ENCODE measurements at regions not wholly inside any gene's neighbourhood (a gene's known extent, or its start where the extent isn't known, plus 50 kb on each side); places are given as distances from the start of the nearest gene placed in this dataset.

- no peak for TF ChIP-seq CTCF (conservative IDR thresholded peaks at IDR 0.05 in 1 of 2, IDR thresholded peaks at IDR 0.05 in 1 of 2; ENCODE audit: low read depth in 1 of 2, low read length in 2 of 2)
- DNase-seq (ENCODE audit: low read depth in 2 of 2): no peak
- no peak overlapping the region for H3K9ac ChIP-seq (ENCODE audit: insufficient read depth, low read length)
- H3K79me2 ChIP-seq (ENCODE audit: control insufficient read depth, insufficient read depth, low read length): no peaks in the 10 kb centered on the region
- no peaks in the 10 kb centered on the region for H3K27me3 ChIP-seq (ENCODE audit: control insufficient read depth, insufficient read depth, low read length)
- H3K36me3 ChIP-seq (ENCODE audit: control insufficient read depth, insufficient read depth, low read length): no peaks in the 10 kb centered on the region
- no peak overlapping the region for H2AFZ ChIP-seq (ENCODE audit: low read length)
- H3K4me1 ChIP-seq (ENCODE audit: control insufficient read depth, extremely low read depth, insufficient read depth, low read length): no peaks in the 10 kb centered on the region
- no peak overlapping the region for H3K4me2 ChIP-seq (ENCODE audit: extremely low read depth, insufficient read depth, low read length)
- no peak overlapping the region for H3K27ac ChIP-seq (ENCODE audit: insufficient read depth, low read length)
- H4K20me1 ChIP-seq (ENCODE audit: control insufficient read depth, extremely low read depth, insufficient read depth, low read length): no peaks in the 10 kb centered on the region
- no peak overlapping the region for H3K4me3 ChIP-seq (replicated peaks in 1 of 4; ENCODE audit: control extremely low read depth in 1 of 4, insufficient read depth in 1 of 4, low read depth in 3 of 4, low read length in 4 of 4)
- no peaks in the 10 kb centered on the region for H3K9me3 ChIP-seq (ENCODE audit: control insufficient read depth, insufficient read depth, low read depth, low read length)
Observed at GRCh38 chr6:126429866-126430265, 90.0 kb downstream of the CENPW start.

- Histone ChIP-seq H2AFZ (ENCODE audit: low read length) (no peak overlapping the region), H3K79me2 (ENCODE audit: control insufficient read depth, insufficient read depth, low read length) (no peaks in the 10 kb centered on the region), H3K9me3 (ENCODE audit: control insufficient read depth, insufficient read depth, low read depth, low read length) (no peaks in the 10 kb centered on the region), H3K27ac (ENCODE audit: insufficient read depth, low read length) (no peak overlapping the region), H3K9ac (ENCODE audit: insufficient read depth, low read length) (no peak overlapping the region), H3K4me1 (ENCODE audit: control insufficient read depth, extremely low read depth, insufficient read depth, low read length) (no peaks in the 10 kb centered on the region), H4K20me1 (ENCODE audit: control insufficient read depth, extremely low read depth, insufficient read depth, low read length) (no peaks in the 10 kb centered on the region), H3K4me3 (replicated peaks in 1 of 4; ENCODE audit: control extremely low read depth in 1 of 4, insufficient read depth in 1 of 4, low read depth in 3 of 4, low read length in 4 of 4) (no peak overlapping the region), H3K27me3 (ENCODE audit: control insufficient read depth, insufficient read depth, low read length) (no peaks in the 10 kb centered on the region), H3K36me3 (ENCODE audit: control insufficient read depth, insufficient read depth, low read length) (no peaks in the 10 kb centered on the region), H3K4me2 (ENCODE audit: extremely low read depth, insufficient read depth, low read length) (no peak overlapping the region)
- DNase-seq (ENCODE audit: low read depth in 2 of 2): no peak
- TF ChIP-seq EZH2 (IDR thresholded peaks at IDR 0.05; ENCODE audit: low read length, missing control alignments) (no peak), CTCF (conservative IDR thresholded peaks at IDR 0.05 in 1 of 2, IDR thresholded peaks at IDR 0.05 in 1 of 2; ENCODE audit: low read depth in 1 of 2, low read length in 2 of 2) (no peak)
Observed at GRCh38 chr6:126432564-126432963, 92.6 kb downstream of the CENPW start.

DNA sequence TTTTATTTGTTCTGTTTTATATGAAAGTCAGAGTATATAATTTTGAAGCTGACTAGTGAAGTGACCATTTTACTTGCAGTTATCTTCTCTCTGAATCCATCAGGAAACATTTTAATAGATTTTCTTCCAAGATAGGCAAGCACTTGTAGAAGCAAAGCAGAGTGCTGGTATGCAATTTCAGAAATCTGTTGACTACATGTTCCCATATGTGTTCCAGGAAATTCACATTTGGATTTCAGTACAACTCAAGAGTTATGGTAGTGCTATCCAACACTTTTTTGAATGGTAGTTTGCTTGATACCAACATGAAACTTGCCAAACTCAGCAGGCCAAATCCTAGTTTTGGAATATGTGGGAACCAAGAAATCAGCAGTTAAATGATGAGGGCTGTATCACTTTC is 94.0 kb downstream of the CENPW start:
- no peak overlapping the region for H3K9ac ChIP-seq (ENCODE audit: insufficient read depth, low read length)
- TF ChIP-seq EZH2 (IDR thresholded peaks at IDR 0.05; ENCODE audit: low read length, missing control alignments) (no peak), CTCF (conservative IDR thresholded peaks at IDR 0.05 in 1 of 2, IDR thresholded peaks at IDR 0.05 in 1 of 2; ENCODE audit: low read depth in 1 of 2, low read length in 2 of 2) (no peak)
- no peaks in the 10 kb centered on the region for H3K9me3 ChIP-seq (ENCODE audit: control insufficient read depth, insufficient read depth, low read depth, low read length)
- no peaks in the 10 kb centered on the region for H3K79me2 ChIP-seq (ENCODE audit: control insufficient read depth, insufficient read depth, low read length)
- no peak overlapping the region for H2AFZ ChIP-seq (ENCODE audit: low read length)
- H3K27ac ChIP-seq (ENCODE audit: insufficient read depth, low read length): no peak overlapping the region
- no peaks in the 10 kb centered on the region for H3K4me1 ChIP-seq (ENCODE audit: control insufficient read depth, extremely low read depth, insufficient read depth, low read length)
- H3K36me3 ChIP-seq (ENCODE audit: control insufficient read depth, insufficient read depth, low read length): no peaks in the 10 kb centered on the region
- H3K4me3 ChIP-seq (replicated peaks in 1 of 4; ENCODE audit: control extremely low read depth in 1 of 4, insufficient read depth in 1 of 4, low read depth in 3 of 4, low read length in 4 of 4): no peak overlapping the region
- no peaks in the 10 kb centered on the region for H4K20me1 ChIP-seq (ENCODE audit: control insufficient read depth, extremely low read depth, insufficient read depth, low read length)
- no peak overlapping the region for H3K4me2 ChIP-seq (ENCODE audit: extremely low read depth, insufficient read depth, low read length)
- DNase-seq (ENCODE audit: low read depth in 2 of 2): no peak
- H3K27me3 ChIP-seq (ENCODE audit: control insufficient read depth, insufficient read depth, low read length): no peaks in the 10 kb centered on the region
